ENCODE measurements at regions not wholly inside any gene's neighbourhood (a gene's known extent, or its start where the extent isn't known, plus 50 kb on each side); places are given as distances from the start of the nearest gene placed in this dataset.

- peaks cover 65% of the 10 kb centered on the region for H3K4me1 Mint-ChIP-seq (ENCODE audit: low read depth)
- peaks cover 10% of the 10 kb centered on the region for H3K27me3 Mint-ChIP-seq (ENCODE audit: insufficient read depth)
- H3K36me3 Mint-ChIP-seq (ENCODE audit: low read depth), result no peaks in the 10 kb centered on the region
- TF ChIP-seq CTCF (IDR thresholded peaks at IDR 0.05), result no peak
- H3K4me3 Mint-ChIP-seq, result peak overlapping the region; percentile 51
- H3K27ac Mint-ChIP-seq, result peak overlapping the region; percentile 72
- DNase-seq, result peak; percentile 4
- H3K9me3 Mint-ChIP-seq, result no peaks in the 10 kb centered on the region
Measured at GRCh38 chr2:133975676-133976428, 278.0 kb upstream of the MGAT5 start.

GRCh38 chr2:133976659-133977058, 277.2 kb upstream of the MGAT5 start:
- Mint-ChIP-seq H3K4me3 (no peak overlapping the region), H3K27ac (no peak overlapping the region), H3K4me1 (ENCODE audit: low read depth) (peaks cover 57% of the 10 kb centered on the region), H3K36me3 (ENCODE audit: low read depth) (no peaks in the 10 kb centered on the region), H3K9me3 (no peaks in the 10 kb centered on the region), H3K27me3 (ENCODE audit: insufficient read depth) (peaks cover 10% of the 10 kb centered on the region)
- TF ChIP-seq CTCF (IDR thresholded peaks at IDR 0.05), result no peak
- DNase-seq, result no peak

GRCh38 chr2:133977405-133977804, 276.5 kb upstream of the MGAT5 start:
- Mint-ChIP-seq H3K4me1 (ENCODE audit: low read depth) (peaks cover 53% of the 10 kb centered on the region), H3K27ac (no peak overlapping the region), H3K9me3 (no peaks in the 10 kb centered on the region), H3K4me3 (no peak overlapping the region), H3K27me3 (ENCODE audit: insufficient read depth) (peaks cover 6% of the 10 kb centered on the region), H3K36me3 (ENCODE audit: low read depth) (no peaks in the 10 kb centered on the region)
- TF ChIP-seq CTCF (IDR thresholded peaks at IDR 0.05), result no peak
- no peak for DNase-seq

- Mint-ChIP-seq H3K36me3 (ENCODE audit: low read depth) (no peaks in the 10 kb centered on the region), H3K9me3 (no peaks in the 10 kb centered on the region), H3K4me3 (no peak overlapping the region), H3K27ac (no peak overlapping the region), H3K27me3 (ENCODE audit: insufficient read depth) (peaks cover 8% of the 10 kb centered on the region), H3K4me1 (ENCODE audit: low read depth) (peaks cover 35% of the 10 kb centered on the region)
- DNase-seq, result no peak
- TF ChIP-seq CTCF (IDR thresholded peaks at IDR 0.05), result no peak
Measured at GRCh38 chr2:133982256-133982655, 271.6 kb upstream of the MGAT5 start.

- no peaks in the 10 kb centered on the region for H3K9me3 Mint-ChIP-seq
- H3K4me3 Mint-ChIP-seq, result no peak overlapping the region
- TF ChIP-seq CTCF (IDR thresholded peaks at IDR 0.05), result no peak
- DNase-seq, result no peak
- H3K36me3 Mint-ChIP-seq (ENCODE audit: low read depth), result no peaks in the 10 kb centered on the region
- H3K4me1 Mint-ChIP-seq (ENCODE audit: low read depth), result peaks cover 66% of the 10 kb centered on the region
- no peak overlapping the region for H3K27ac Mint-ChIP-seq
- peaks cover 5% of the 10 kb centered on the region for H3K27me3 Mint-ChIP-seq (ENCODE audit: insufficient read depth)
Measured at GRCh38 chr2:133985563-133985962, 268.3 kb upstream of the MGAT5 start.
